Caco-2 (cell line): ENCODE measurements at regions not wholly inside any gene's neighbourhood (a gene's known extent, or its start where the extent isn't known, plus 50 kb on each side); places are given as distances from the start of the nearest gene placed in this dataset.
"Not testable (repeated sequence)": the region's sequence is repeated elsewhere in the genome, so short reads cannot be mapped to it uniquely, and the experiment has no call there.

Source experiments
- BruUV-seq: library from RNA; stranded (reverse); fragments of 400-500 nt; replicated peaks from 2 replicates; lab custom pipeline; 2021; lab: Mats Ljungman, UMichigan
- CTCF ChIA-PET: fragments of 300-600 bp; sonication (Branson Sonifier 250); formaldehyde crosslinking; loops from one replicate; lab custom pipeline; 2022; ENCODE audit warnings: antibody characterized with exemption; lab: Charles Lee
- POLR2A ChIA-PET: fragments of 300-600 bp; sonication (Branson Sonifier 250); formaldehyde crosslinking; loops from one replicate; lab custom pipeline; 2022; ENCODE audit warnings: antibody characterized with exemption; lab: Charles Lee
- DNase-seq, 2 experiments: peaks; one replicate each; pipeline versions ENCODE4 v3.0.0 to v3.0.0-alpha.2; 2020 to 2022
- H3K27me3 ChIP-seq: replicated peaks from 2 replicates; pipeline ENCODE4 v1.6.0; 2011; ENCODE audit warnings: low read length; ENCODE audit not compliant: control insufficient read depth, insufficient read depth
- H3K36me3 ChIP-seq: 2 replicates; pipeline ENCODE4 v1.5.1; 2011; ENCODE audit warnings: low read length; ENCODE audit not compliant: control insufficient read depth, insufficient read depth
- H3K4me1 ChIP-seq: fragments of 250-450 bp; sonication (Bioruptor Pico); 2 replicates; pipeline ENCODE4 v1.5.1; 2020; ENCODE audit warnings: mild to moderate bottlenecking
- H3K4me3 ChIP-seq: 2 replicates; pipeline ENCODE4 v1.5.1; 2011; ENCODE audit warnings: low read depth, mild to moderate bottlenecking, control low read depth, low read length
- H3K9me3 ChIP-seq: fragments of 250-450 bp; sonication (Bioruptor Pico); 2 replicates; pipeline ENCODE4 v1.5.1; 2020; ENCODE audit warnings: mild to moderate bottlenecking, moderate library complexity
- H3K27ac Mint-ChIP-seq: one replicate; pipeline ENCODE4 v1.8.0; 2022; ENCODE audit warnings: mixed read lengths; ENCODE audit not compliant: unreplicated experiment
- H3K27me3 Mint-ChIP-seq: one replicate; pipeline ENCODE4 v1.8.0; 2022; ENCODE audit warnings: mixed read lengths; ENCODE audit not compliant: insufficient read depth, unreplicated experiment
- H3K36me3 Mint-ChIP-seq: one replicate; pipeline ENCODE4 v1.8.0; 2022; ENCODE audit warnings: mild to moderate bottlenecking, mixed read lengths; ENCODE audit not compliant: insufficient read depth, unreplicated experiment
- H3K4me1 Mint-ChIP-seq: one replicate; pipeline ENCODE4 v1.8.0; 2022; ENCODE audit warnings: low read depth, mixed read lengths; ENCODE audit not compliant: unreplicated experiment
- H3K4me3 Mint-ChIP-seq: one replicate; pipeline ENCODE4 v1.8.0; 2022; ENCODE audit warnings: mild to moderate bottlenecking, moderate library complexity, mixed read lengths; ENCODE audit not compliant: unreplicated experiment
- H3K9me3 Mint-ChIP-seq: one replicate; pipeline ENCODE4 v1.8.0; 2022; ENCODE audit warnings: mixed read lengths; ENCODE audit not compliant: unreplicated experiment
- CTCF ChIP-seq, 2 experiments: fragments of 200-600 bp in 1 of 2; IDR thresholded peaks; 1 replicate in 1 of 2; 2 replicates in 1 of 2; pipeline versions ENCODE4 v1.5.1 to v1.8.0; 2011 to 2022; ENCODE audit warnings: antibody characterized with exemption in 1 of 2, control low read depth in 1 of 2, inconsistent platforms in 1 of 2, low read depth in 1 of 2, low read length in 1 of 2, mild to moderate bottlenecking in 1 of 2, moderate library complexity in 1 of 2; ENCODE audit not compliant: insufficient read depth in 1 of 2, severe bottlenecking in 1 of 2, unreplicated experiment in 1 of 2
- intact Hi-C: fragments of 100-400 bp; cut with micrococcal nuclease; formaldehyde crosslinking; loops from one replicate; pipeline ENCODE4 v1.10.0; 2022; ENCODE audit not compliant: unreplicated experiment

DNA sequence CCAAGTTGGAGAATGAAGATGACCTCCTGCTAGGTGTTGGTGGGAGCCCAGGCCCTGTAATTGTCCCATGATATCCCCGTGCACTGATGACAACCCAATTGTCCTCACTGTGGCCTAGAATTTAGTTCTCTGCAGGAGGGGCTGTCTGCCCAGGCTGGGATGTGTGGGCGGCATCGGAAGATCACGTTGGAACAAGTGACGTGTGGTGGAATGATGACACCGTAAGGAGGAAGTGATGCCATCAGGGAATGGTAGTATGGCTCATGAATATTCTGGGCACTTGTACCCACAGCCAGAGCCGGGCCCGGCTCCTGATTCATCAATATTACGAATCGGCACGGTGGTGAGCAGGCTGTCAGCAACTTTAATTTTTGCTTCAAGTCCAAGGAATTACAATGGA lies 111.6 kb downstream of the MIAT start:
- Mint-ChIP-seq H3K9me3 (no peaks in the 10 kb centered on the region), H3K4me1 (no peaks in the 10 kb centered on the region), H3K27me3 (peaks cover 3% of the 10 kb centered on the region), H3K27ac (no peak overlapping the region), H3K4me3 (no peak overlapping the region), H3K36me3 (no peaks in the 10 kb centered on the region)
- peaks cover 6% of the 10 kb centered on the region for H3K9me3 ChIP-seq
- H3K36me3 ChIP-seq, result no peaks in the 10 kb centered on the region
- ChIA-PET CTCF (no interaction called here), POLR2A (no interaction called here)
- no peak overlapping the region for H3K4me3 ChIP-seq
- no peak for DNase-seq
- H3K4me1 ChIP-seq, result no peaks in the 10 kb centered on the region
- intact Hi-C loops, result no loop called here
- BruUV-seq, result no TSS peak
- no peak for TF ChIP-seq CTCF (IDR thresholded peaks at IDR 0.05; ENCODE audit: insufficient read depth in 1 of 2, low read depth in 1 of 2, low read length in 1 of 2, severe bottlenecking in 1 of 2, unreplicated experiment in 1 of 2)
- no peaks in the 10 kb centered on the region for H3K27me3 ChIP-seq

GRCh38 chr22:26769663-26770062 lies 112.3 kb downstream of the MIAT start:
- Mint-ChIP-seq H3K9me3 (no peaks in the 10 kb centered on the region), H3K36me3 (no peaks in the 10 kb centered on the region), H3K27ac (no peak overlapping the region), H3K27me3 (peaks cover 3% of the 10 kb centered on the region), H3K4me3 (no peak overlapping the region), H3K4me1 (no peaks in the 10 kb centered on the region)
- ChIA-PET POLR2A (no interaction called here), CTCF (no interaction called here)
- BruUV-seq, result no TSS peak
- no peak for DNase-seq
- no peak overlapping the region for H3K4me3 ChIP-seq
- intact Hi-C loops, result no loop called here
- no peak for TF ChIP-seq CTCF (IDR thresholded peaks at IDR 0.05; ENCODE audit: insufficient read depth in 1 of 2, low read depth in 1 of 2, low read length in 1 of 2, severe bottlenecking in 1 of 2, unreplicated experiment in 1 of 2)
- no peaks in the 10 kb centered on the region for H3K27me3 ChIP-seq
- H3K36me3 ChIP-seq, result no peaks in the 10 kb centered on the region
- H3K9me3 ChIP-seq, result peaks cover 6% of the 10 kb centered on the region
- no peaks in the 10 kb centered on the region for H3K4me1 ChIP-seq

GRCh38 chr22:26770624-26771023 lies 113.2 kb downstream of the MIAT start:
- no peaks in the 10 kb centered on the region for H3K36me3 Mint-ChIP-seq
- no peaks in the 10 kb centered on the region for H3K4me1 Mint-ChIP-seq
- H3K4me3 Mint-ChIP-seq, result no peak overlapping the region
- Histone ChIP-seq H3K4me3 (no peak overlapping the region), H3K4me1 (no peaks in the 10 kb centered on the region), H3K36me3 (no peaks in the 10 kb centered on the region), H3K9me3 (peaks cover 6% of the 10 kb centered on the region), H3K27me3 (no peaks in the 10 kb centered on the region)
- intact Hi-C loops, result no loop called here
- no peak overlapping the region for H3K27ac Mint-ChIP-seq
- H3K9me3 Mint-ChIP-seq, result no peaks in the 10 kb centered on the region
- no TSS peak for BruUV-seq
- H3K27me3 Mint-ChIP-seq, result peaks cover 3% of the 10 kb centered on the region
- no peak for TF ChIP-seq CTCF (IDR thresholded peaks at IDR 0.05; ENCODE audit: insufficient read depth in 1 of 2, low read depth in 1 of 2, low read length in 1 of 2, severe bottlenecking in 1 of 2, unreplicated experiment in 1 of 2)
- no peak for DNase-seq
- CTCF ChIA-PET, result no interaction called here
- POLR2A ChIA-PET, result no interaction called here

DNA sequence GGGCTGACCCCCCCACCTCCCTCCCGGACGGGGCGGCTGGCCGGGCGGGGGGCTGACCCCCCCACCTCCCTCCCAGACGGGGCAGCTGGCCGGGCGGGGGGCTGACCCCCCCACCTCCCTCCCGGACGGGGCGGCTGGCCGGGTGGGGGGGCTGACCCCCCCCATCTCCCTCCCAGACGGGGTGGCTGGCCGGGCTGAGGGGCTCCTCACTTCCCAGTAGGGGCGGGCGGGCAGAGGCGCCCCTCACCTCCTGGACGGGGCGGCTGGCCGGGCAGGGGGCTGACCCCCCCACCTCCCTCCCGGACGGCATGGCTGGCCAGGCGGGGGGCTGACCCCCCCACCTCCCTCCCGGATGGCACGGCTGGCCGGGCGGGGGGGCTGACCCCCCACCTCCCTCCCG lies 115.7 kb downstream of the MIAT start:
- CTCF ChIA-PET, H3K4me3 Mint-ChIP-seq, H3K4me1 ChIP-seq, H3K27me3 ChIP-seq, H3K36me3 ChIP-seq, H3K4me3 ChIP-seq, intact Hi-C loops, DNase-seq, H3K27ac Mint-ChIP-seq, BruUV-seq, H3K9me3 ChIP-seq, H3K9me3 Mint-ChIP-seq, H3K27me3 Mint-ChIP-seq, H3K36me3 Mint-ChIP-seq, H3K4me1 Mint-ChIP-seq, POLR2A ChIA-PET: not testable (repeated sequence)
